Middle frontal gyrus (tissue), 1 donor: ENCODE measurements at regions not wholly inside any gene's neighbourhood (a gene's known extent, or its start where the extent isn't known, plus 50 kb on each side); places are given as distances from the start of the nearest gene placed in this dataset.
"Not testable (repeated sequence)": the region's sequence is repeated elsewhere in the genome, so short reads cannot be mapped to it uniquely, and the experiment has no call there.

Experiments used
- DNase-seq: peaks from one replicate; pipeline ENCODE4 v3.0.0-alpha.2; 2015; ENCODE audit warnings: low spot score; ENCODE audit errors: extremely low spot score

DNA sequence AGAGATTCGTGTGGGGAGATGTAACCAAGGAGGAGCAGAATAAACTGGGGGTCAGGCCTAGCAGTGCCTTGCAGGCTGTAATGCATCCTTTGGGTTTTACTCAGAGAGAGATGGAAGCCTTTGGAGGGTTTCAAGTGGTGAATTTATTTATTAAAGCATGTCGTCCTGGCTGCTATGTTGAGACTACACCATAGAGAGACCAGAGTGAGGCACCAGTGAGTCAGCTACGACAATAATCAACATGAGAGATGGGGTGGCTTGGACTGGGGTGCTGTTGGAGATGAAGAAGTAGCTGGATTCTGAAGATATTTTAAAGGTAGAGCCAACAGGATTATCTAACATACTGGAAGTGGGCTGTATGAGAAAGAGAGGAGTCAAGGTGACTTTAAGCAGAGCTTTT is 335.3 kb upstream of the ARHGEF26 start:
- no peak for DNase-seq

- no peak for DNase-seq
Observed at GRCh38 chr3:153789380-153789779, 331.8 kb upstream of the ARHGEF26 start.

- DNase-seq, result not testable (repeated sequence)
Observed at GRCh38 chr3:153797056-153797455, 324.1 kb upstream of the ARHGEF26 start.

GRCh38 chr3:153809097-153809496 is 312.1 kb upstream of the ARHGEF26 start:
- DNase-seq, result no peak

DNA sequence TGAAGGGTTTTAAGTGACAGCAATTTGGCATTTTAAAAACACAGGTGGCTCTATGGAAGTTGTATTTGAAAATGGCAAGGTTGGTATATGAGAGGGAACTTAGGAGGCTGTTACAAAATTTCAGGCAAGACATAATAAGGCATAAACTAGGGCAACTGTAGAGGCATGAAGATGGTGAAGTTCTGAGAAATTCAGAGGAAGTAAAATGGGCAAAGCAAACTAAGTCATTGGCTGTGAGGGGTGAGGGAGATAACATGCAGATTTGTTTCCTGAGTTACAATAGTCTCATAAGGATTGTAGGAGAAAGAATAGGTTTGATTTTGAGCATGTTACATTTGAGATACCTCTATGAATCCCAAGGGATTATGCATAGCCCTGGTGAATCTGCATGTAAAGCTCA is 302.9 kb upstream of the ARHGEF26 start:
- no peak for DNase-seq

DNA sequence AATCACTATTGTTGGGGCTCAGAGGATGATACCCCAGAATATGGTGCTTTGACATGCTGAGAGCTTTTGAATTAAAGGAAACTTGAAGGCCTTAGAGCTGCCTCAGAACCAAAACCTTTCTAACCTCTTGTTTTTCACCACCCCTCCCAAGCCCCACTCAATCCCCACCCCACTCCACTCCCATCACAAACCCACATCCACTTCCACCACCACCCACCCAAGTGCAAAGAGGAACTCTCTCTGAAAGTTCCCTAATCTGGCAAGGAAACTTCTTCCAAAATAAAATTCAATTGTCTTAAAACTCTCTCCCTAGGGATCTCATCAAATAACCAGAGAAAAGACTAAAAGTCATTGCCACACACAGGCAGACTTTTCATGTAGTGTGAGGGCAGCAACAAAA is 301.2 kb upstream of the ARHGEF26 start:
- no peak for DNase-seq

DNA sequence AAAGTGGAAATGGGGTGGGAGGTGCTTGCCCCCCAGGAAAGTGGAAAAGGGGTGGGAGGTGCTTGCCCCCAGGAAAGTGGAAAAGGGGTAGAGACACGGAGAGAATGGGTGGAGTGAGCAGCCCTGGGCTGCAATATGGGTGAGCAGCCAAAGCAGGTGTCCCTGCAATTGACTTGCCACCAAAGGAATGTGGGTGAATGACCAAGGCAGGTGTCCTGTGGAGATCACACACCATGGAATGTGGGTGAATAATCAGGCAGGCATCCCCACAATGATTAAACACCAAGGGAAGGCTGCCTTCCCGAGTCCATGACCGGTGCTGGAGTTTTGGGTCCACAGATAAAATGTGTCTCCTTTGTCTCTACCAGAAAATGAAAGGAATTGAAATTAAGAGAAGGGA is 292.8 kb upstream of the ARHGEF26 start:
- DNase-seq, result not testable (repeated sequence)

DNA sequence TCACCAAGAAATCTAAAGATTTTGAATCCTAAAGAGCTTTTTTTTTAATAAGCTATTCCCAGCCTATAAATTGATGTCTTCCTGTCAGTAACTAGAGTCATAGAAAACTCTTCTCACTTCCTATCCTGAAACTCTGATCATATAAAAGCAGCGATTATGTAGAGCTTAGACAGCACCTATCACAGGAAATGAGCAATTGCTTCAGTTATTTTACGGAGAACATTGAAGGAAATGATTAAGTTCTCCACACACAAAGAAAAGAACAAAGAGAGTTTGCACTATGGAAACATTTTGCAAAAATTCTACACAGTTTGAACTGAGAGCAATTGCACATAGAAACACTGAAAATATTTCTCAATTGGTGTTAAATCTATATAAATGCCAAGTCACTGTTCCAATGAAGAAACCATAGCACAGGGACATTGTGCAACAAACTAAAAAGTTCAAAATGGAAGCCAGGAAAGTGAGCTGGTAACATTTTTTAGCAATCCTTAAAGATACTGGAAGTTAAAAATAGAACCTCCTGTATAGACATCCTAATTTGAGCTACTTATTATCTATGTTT is 291.5 kb upstream of the ARHGEF26 start:
- DNase-seq, result no peak

DNA sequence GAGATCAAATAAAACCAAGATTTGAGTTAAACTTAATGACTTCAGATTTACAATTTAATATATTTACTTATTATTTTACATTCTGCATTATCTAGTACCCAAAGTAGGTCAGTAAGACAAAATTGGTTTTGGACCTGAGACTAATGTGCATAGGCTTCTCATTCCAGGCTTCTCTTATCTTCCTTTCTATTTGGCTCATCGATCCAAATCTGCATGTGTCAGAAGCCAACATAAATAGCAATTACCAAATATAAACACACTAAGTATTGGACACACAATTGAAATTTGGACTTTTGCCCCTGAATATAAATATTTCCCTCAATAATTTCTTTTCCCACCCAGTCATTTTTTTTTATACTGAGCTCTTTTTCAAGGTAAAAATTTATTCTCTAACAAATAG is 290.6 kb upstream of the ARHGEF26 start:
- no peak for DNase-seq

GRCh38 chr3:153835540-153835939 is 285.6 kb upstream of the ARHGEF26 start:
- DNase-seq, result no peak

GRCh38 chr3:153840487-153840886 is 280.7 kb upstream of the ARHGEF26 start:
- DNase-seq, result no peak

- no peak for DNase-seq
Observed at GRCh38 chr3:153843994-153844393, 277.2 kb upstream of the ARHGEF26 start.

DNA sequence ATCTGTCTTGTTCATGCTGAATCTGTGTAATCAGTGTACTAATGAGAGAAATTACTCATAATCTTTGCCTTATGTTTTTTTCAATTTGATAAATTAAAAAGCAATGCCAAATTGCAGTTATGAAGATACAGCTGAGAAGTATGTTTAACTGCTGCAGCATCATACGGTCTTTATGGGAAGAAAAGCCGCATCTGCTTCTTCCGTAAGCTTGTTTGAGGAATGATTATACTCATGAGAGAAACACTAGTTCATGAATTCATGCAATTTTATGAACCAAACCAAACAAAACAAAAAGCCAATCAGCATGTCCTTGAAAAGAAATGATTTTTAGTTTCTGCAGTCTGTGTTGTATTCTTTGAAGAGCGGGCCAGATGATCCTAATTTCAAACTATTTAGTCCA is 275.9 kb upstream of the ARHGEF26 start:
- DNase-seq, result no peak

GRCh38 chr3:153848702-153849101 is 272.5 kb upstream of the ARHGEF26 start:
- DNase-seq, result no peak

- no peak for DNase-seq
Observed at GRCh38 chr3:153852355-153852754, 268.8 kb upstream of the ARHGEF26 start.

DNA sequence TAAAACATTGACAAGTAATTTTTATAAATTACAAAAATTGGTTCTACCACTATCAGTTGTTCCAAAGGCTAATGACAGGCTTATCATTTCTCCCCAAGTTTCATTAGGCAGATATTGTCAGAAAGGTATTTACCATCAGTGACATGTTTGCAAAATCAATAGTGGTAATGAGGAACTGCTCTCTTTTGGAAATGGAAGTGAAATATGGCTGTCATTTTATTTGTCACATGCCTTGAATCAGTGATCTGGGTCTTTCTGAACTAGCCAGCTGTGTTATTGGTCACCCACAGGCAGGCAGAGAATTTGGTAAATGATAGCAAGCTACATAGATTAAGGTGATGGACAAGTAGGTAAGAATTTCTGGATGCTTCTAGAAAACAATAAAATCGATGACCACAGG is 268.0 kb upstream of the ARHGEF26 start:
- DNase-seq, result no peak

GRCh38 chr3:153855772-153856171 is 265.4 kb upstream of the ARHGEF26 start:
- DNase-seq, result no peak

- no peak for DNase-seq
Observed at GRCh38 chr3:153856932-153857331, 264.3 kb upstream of the ARHGEF26 start.

GRCh38 chr3:153864793-153865192 is 256.4 kb upstream of the ARHGEF26 start:
- no peak for DNase-seq

DNA sequence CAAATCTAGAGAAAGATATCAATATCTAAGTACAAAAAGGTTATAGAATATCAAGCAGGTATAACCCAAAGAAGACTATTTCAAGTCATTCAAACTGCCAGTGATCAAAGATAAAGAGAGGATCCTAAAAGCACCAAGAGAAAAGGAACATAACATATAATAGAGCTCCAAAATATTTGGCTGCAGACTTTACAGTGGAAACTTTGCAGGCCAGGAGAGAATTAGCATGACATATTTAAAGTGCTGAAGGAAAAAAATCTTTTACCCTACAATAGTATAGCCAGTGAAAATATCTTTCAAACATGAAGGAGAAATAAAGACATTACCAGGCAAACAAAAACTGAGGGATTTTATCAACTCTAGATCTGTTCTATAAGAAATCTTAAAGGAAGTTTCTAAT is 254.3 kb upstream of the ARHGEF26 start:
- DNase-seq, result no peak

DNA sequence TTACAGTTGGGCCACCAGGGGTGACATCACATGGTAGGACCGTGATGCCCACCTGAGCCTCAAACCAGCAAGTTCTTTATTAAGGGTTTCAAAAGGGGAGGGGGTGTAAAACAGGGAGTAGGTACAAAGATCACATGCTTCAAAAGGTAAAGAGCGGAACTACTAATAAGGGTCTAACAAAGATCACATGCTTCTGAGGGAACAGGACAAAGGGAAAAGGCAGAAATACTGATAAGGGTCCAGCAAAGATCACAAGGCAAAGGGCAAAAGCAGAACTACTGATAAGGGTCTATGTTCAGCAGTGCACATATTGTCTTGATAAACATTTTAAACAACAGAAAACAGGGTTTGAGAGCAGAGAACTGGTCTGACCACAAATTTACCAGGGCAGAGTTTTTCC is 246.8 kb upstream of the ARHGEF26 start:
- DNase-seq, result not testable (repeated sequence)

DNA sequence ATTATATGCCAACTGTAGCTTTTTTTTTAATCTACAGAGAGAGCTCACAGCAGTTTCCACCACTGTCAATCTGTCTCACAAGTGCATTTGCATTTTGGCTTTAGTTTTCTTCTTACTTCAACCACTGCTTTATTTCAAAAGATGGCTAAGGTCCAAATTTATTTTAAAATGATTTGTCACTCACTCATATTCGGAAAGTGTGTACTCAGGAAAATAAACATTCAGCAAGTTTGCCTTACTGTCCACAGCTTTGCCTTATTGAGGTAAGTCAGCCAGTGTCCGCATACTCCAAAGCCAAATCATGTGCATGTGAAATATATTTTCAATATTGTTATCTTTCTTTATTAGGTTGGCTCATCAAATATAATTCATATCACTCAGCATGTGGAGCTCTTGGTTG is 240.7 kb upstream of the ARHGEF26 start:
- DNase-seq, result no peak

DNA sequence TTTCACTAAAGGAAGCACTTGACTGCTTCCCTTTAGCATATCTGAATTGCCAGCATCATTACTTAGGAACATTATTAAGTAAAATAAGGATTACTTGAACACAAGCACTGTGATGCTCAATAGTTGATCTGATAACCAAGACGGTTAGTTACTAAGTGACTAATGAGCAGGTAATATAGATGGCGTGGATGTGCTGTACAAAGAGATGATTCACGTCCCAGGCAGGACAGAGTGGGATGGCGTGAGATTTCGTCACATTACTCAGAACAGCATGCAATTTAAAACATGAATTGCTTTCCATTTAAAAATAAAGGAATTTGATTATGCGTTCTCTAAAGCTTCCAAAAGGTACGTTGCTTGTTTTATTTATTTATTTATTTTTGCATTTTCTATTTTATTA is 240.0 kb upstream of the ARHGEF26 start:
- no peak for DNase-seq

DNA sequence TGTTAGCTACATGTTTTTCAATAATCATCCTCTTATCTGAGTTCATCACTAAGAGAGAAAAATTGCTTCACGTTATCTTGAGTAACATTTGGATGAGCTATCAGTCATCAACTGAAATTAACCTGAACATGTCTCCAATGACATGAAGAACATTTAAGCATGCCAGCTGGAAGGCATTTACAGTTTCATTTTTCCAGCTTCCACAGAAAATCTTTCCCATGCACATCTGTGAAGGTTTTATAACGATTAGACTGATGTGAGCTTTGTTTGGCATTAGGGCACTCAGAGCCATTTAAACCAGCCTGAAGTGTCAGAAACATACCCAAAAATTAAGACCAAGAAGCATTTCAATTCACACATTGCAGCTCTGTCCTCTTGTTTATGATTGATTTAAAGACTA is 235.8 kb upstream of the ARHGEF26 start:
- no peak for DNase-seq
